BE2C (cell line): ENCODE measurements at regions not wholly inside any gene's neighbourhood (a gene's known extent, or its start where the extent isn't known, plus 50 kb on each side); places are given as distances from the start of the nearest gene placed in this dataset.
"Not testable (repeated sequence)": the region's sequence is repeated elsewhere in the genome, so short reads cannot be mapped to it uniquely, and the experiment has no call there.

Experiments
- DNase-seq: peaks from one replicate; pipeline ENCODE4 v3.0.0-alpha.2; 2020
- H3K27me3 ChIP-seq: fragments of 250-450 bp; sonication (Bioruptor Pico); 2 replicates; pipeline ENCODE4 v1.5.1; 2020; ENCODE audit warnings: mild to moderate bottlenecking
- H3K36me3 ChIP-seq: fragments of 250-450 bp; sonication (Bioruptor Pico); 2 replicates; pipeline ENCODE4 v1.5.1; 2020; ENCODE audit warnings: mild to moderate bottlenecking
- H3K4me1 ChIP-seq: fragments of 250-450 bp; sonication (Bioruptor Pico); 2 replicates; pipeline ENCODE4 v1.5.1; 2020
- H3K4me3 ChIP-seq: 2 replicates; pipeline ENCODE4 v1.5.1; 2011; ENCODE audit warnings: low read depth, low read length
- H3K9me3 ChIP-seq: fragments of 250-450 bp; sonication (Bioruptor Pico); 2 replicates; pipeline ENCODE4 v1.5.1; 2020
- TF ChIP-seq, protein P1 (sequence below): IDR thresholded peaks from 2 replicates; pipeline ENCODE4 v1.5.1; 2012; ENCODE audit warnings: mild to moderate bottlenecking, low read depth, low read length

- H3K4me3 ChIP-seq = no peak overlapping the region
- no peaks in the 10 kb centered on the region for H3K36me3 ChIP-seq
- no peaks in the 10 kb centered on the region for H3K4me1 ChIP-seq
- H3K9me3 ChIP-seq = no peaks in the 10 kb centered on the region
- no peak for DNase-seq
- TF ChIP-seq, protein P1, sequence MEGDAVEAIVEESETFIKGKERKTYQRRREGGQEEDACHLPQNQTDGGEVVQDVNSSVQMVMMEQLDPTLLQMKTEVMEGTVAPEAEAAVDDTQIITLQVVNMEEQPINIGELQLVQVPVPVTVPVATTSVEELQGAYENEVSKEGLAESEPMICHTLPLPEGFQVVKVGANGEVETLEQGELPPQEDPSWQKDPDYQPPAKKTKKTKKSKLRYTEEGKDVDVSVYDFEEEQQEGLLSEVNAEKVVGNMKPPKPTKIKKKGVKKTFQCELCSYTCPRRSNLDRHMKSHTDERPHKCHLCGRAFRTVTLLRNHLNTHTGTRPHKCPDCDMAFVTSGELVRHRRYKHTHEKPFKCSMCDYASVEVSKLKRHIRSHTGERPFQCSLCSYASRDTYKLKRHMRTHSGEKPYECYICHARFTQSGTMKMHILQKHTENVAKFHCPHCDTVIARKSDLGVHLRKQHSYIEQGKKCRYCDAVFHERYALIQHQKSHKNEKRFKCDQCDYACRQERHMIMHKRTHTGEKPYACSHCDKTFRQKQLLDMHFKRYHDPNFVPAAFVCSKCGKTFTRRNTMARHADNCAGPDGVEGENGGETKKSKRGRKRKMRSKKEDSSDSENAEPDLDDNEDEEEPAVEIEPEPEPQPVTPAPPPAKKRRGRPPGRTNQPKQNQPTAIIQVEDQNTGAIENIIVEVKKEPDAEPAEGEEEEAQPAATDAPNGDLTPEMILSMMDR = no peak
- no peaks in the 10 kb centered on the region for H3K27me3 ChIP-seq
These were observed 582.4 kb downstream of the FAM133A start for GRCh38 chrX:94256396-94256795.

- Histone ChIP-seq H3K4me1 (no peaks in the 10 kb centered on the region), H3K9me3 (no peaks in the 10 kb centered on the region; the same call in 1 of the 2 replicates), H3K4me3 (no peak overlapping the region), H3K36me3 (no peaks in the 10 kb centered on the region), H3K27me3 (no peaks in the 10 kb centered on the region)
- DNase-seq = no peak
- TF ChIP-seq, protein P1 = no peak
These were observed 591.3 kb downstream of the FAM133A start for GRCh38 chrX:94265323-94265722.

- H3K4me3 ChIP-seq = no peak overlapping the region
- H3K36me3 ChIP-seq = no peaks in the 10 kb centered on the region
- no peaks in the 10 kb centered on the region for H3K4me1 ChIP-seq
- no peak for DNase-seq
- H3K27me3 ChIP-seq = no peaks in the 10 kb centered on the region
- H3K9me3 ChIP-seq = no peaks in the 10 kb centered on the region
- TF ChIP-seq, protein P1 = no peak
These were observed 614.3 kb downstream of the FAM133A start for GRCh38 chrX:94288325-94288724.

- Histone ChIP-seq H3K4me3 (no peak overlapping the region), H3K9me3 (no peaks in the 10 kb centered on the region), H3K4me1 (no peaks in the 10 kb centered on the region), H3K36me3 (no peaks in the 10 kb centered on the region), H3K27me3 (no peaks in the 10 kb centered on the region)
- no peak for DNase-seq
- TF ChIP-seq, protein P1 = no peak
These were observed 615.0 kb downstream of the FAM133A start for GRCh38 chrX:94288972-94289371.

GRCh38 chrX:94302446-94302845 is 628.4 kb downstream of the FAM133A start:
- Histone ChIP-seq H3K27me3 (no peaks in the 10 kb centered on the region), H3K36me3 (no peaks in the 10 kb centered on the region), H3K4me1 (no peaks in the 10 kb centered on the region), H3K9me3 (no peaks in the 10 kb centered on the region), H3K4me3 (no peak overlapping the region)
- TF ChIP-seq, protein P1 = no peak
- DNase-seq = no peak

GRCh38 chrX:94329182-94329581 is 655.2 kb downstream of the FAM133A start:
- no peaks in the 10 kb centered on the region for H3K4me1 ChIP-seq
- no peak for DNase-seq
- TF ChIP-seq, protein P1 = no peak
- H3K9me3 ChIP-seq = no peaks in the 10 kb centered on the region
- no peak overlapping the region for H3K4me3 ChIP-seq
- no peaks in the 10 kb centered on the region for H3K36me3 ChIP-seq
- H3K27me3 ChIP-seq = no peaks in the 10 kb centered on the region

GRCh38 chrX:94341730-94342129 is 667.7 kb downstream of the FAM133A start:
- H3K4me3 ChIP-seq = not testable (repeated sequence)

More at GRCh38 chrX:94341730-94342129, 667.7 kb downstream of the FAM133A start:
- not testable (repeated sequence) for H3K36me3 ChIP-seq, H3K9me3 ChIP-seq, H3K4me1 ChIP-seq, DNase-seq, H3K27me3 ChIP-seq
